ENCODE measurements at regions not wholly inside any gene's neighbourhood (a gene's known extent, or its start where the extent isn't known, plus 50 kb on each side); places are given as distances from the start of the nearest gene placed in this dataset.

- peak; percentile 38 to 41 for DNase-seq
Measured at GRCh38 chr1:3954170-3955169, 54.4 kb upstream of the C1orf174 start.

- no peak for DNase-seq
Measured at GRCh38 chr1:3955196-3955772, 55.2 kb upstream of the C1orf174 start.

GRCh38 chr1:3956527-3957170 lies 56.6 kb upstream of the C1orf174 start:
- peak; percentile 13 to 49 for DNase-seq

DNA sequence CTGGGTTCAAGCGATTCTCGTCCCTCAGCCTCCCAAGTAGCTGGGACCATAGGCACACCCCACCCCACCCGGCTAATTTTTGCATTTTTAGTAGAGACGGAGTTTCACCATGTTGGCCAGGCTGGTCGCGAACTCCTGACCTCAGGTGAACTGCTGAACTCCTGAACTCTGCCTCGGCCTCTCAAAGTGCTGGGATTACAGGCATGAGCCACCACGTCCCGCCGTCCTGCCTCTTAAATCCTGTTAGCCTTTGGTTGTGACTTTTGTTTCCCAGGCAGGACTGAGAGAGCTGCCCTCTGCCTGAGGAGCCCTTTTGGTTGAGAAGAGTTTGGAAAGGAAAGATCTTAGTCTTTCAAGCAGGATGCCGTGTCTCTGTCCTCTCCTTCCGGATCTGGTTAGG lies 59.3 kb upstream of the C1orf174 start:
- no peak for DNase-seq

DNA sequence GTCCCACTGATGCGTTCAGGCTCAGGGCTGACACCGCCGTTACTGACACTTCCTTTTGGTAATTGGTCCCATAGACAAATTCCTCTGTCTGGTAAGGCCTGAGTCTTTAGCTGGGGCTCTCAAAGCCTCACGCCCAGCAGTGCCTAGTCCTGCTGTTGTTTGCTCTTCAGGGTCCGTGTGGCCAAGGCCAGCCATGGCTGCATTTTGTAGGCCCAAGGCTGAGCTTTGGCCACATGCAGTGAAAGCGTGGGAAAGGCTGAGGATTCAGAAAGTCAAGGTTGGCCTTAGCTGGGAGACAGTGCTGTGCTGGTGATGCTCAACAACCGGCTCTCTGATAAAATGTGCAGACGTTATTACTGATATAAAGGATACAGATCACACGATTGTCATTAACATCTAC lies 63.5 kb upstream of the C1orf174 start:
- no peak for DNase-seq

GRCh38 chr1:3965693-3966092 lies 65.6 kb upstream of the C1orf174 start:
- DNase-seq: no peak

DNA sequence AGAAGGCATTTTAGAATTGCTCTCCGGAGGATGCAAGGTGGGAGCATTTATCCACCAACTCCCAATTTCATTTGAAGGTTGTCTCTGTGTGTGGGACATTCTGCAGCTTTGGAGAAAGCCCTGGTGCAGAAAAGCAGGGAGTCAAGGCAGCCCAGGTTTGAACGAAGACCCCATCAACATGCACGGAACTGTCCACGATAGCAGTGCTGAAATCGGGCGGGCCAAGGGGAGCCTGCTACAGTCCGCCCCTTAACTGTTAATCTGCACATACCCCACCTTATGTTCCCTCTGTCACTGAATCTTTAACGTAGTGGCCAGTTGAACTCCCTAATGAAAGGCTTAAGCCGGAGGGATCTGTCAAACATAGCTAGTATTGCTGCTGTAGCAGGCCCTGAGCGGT lies 68.8 kb upstream of the C1orf174 start:
- no peak for DNase-seq

- DNase-seq: no peak
Measured at GRCh38 chr1:3971981-3972380, 71.9 kb upstream of the C1orf174 start.

DNA sequence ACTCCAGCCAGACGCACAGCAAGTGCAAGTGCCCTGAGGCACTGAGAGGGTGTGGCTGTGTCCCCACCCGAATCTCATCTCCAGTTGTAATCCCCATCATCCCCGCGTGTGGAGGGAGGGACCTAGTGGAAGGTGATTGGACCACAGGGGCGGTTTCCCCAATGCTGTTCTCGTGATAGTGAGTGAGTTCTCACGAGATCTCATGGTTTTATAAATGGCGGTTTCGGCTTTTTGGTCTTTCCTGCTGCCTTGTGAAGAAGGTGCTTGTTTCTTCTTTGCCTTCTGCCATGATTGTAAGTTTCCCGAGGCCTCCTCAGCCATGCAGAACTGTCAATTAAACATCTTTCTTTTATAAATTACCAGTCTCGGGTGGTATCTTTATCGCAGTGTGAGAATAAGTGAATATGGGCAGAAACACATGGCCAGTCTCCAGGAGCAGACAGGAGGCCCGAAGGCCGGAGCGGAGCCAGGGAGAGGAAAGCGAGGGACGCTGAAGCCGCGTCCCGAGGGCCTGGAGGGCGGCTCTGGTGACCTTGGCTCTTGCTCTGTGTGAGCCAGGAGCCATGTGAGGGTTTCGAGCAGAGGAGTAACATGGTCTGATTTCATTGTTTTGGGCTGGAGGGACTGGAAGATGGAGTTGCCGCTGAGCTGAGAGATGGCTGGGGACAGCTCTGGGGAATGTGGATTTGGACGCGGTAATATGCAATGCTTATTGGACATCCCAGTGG lies 76.0 kb upstream of the C1orf174 start:
- DNase-seq: no peak

DNA sequence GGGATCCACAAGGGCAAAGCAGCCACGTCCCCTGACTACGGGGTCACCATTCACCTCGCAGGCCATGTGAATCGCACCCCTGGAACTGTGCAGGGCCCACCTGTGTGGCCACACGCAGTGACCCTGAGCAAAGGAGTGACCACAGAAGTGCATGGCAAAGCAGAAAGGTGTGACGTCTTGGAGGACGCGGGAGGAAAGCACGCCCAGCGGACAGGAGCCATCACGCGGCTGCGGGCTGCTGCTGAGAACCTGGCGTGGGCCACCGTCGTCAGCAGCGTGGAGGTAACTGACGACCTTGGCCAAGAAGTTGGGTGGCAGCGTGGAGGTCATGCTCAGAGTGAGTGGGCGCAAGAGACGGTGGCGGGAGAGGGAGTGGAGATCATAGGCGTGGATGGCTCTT lies 76.7 kb upstream of the C1orf174 start:
- no peak for DNase-seq

GRCh38 chr1:3978196-3978989 lies 78.3 kb upstream of the C1orf174 start:
- DNase-seq: no peak

DNA sequence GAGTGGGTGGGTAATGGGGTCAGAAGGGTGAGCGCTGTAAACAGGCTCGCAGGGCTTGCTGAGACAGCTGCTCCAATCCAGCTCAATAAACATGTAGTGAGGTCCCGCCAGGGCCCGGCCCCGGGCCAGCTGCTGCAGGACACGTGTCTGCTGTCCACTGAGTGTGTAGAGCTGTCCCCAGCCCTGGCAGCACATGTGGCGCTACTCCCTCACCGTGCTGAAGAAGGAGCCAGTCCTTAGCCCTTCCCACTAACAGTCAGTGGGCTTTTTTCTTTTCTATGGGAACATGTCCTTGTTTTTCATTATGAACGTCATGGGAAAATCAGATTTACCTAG lies 78.9 kb upstream of the C1orf174 start:
- peak; percentile 23 to 67 for DNase-seq

DNA sequence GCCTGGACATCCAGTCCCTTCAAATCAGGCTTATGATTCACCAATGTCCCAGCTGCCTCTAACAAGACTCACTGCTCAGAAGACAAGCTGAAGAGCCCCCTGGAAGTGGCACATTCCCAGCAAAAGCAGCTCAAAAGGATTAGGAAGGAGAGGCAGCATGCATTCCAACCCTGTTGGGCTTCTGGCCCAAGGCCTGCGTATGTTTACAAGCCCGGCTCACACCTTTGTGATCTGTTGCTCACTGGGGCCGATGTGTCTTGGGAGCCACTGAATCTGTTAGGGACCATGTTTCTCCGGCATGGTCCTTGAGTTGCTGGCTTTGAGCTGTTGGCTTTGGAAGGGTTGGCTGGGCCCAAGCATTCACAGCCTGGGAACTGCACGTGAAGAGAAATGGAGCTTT lies 81.2 kb upstream of the C1orf174 start:
- DNase-seq: no peak

GRCh38 chr1:3981746-3982505 lies 81.9 kb upstream of the C1orf174 start:
- DNase-seq: peak in 1 of 2 experiments; percentile 3

DNA sequence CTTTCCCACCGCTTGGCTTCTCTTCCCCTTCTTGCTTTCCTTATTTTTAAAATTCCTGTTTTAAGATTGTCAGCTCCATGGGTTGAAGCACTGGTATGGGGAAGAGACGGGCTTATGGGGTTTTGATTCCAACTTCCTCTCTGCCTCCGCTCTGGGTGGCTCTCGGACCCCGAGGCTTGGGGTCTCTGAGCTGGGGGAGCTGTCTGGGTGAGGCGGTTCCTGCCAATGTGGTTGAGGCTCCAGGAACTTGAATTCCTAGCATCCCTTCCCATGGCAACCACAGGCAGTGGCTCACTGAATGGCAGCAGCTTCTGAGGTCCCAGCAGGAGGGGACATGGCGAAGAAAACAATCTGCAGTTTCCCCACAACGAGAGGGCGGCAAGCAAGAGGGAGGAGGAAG lies 83.1 kb upstream of the C1orf174 start:
- no peak for DNase-seq

DNA sequence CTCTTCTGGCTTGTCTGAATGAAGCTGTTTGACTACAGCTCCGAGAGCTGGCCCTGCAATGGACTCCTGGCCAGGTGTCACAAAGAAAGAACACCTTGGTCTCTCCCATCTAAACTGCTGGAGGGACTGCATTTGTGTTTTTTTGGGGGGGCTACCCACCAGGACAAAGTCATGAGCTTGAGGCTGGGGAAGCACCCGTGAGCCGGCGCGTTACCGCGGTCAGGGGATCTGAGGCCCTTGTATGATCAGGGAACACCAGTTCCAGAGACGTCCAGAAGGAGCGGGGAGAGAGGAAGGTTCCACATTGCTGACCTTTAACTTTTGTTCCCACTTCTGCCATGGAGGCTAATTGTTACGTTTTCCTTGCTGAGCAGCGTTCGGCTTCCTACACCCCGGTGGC lies 84.5 kb upstream of the C1orf174 start:
- no peak for DNase-seq

DNA sequence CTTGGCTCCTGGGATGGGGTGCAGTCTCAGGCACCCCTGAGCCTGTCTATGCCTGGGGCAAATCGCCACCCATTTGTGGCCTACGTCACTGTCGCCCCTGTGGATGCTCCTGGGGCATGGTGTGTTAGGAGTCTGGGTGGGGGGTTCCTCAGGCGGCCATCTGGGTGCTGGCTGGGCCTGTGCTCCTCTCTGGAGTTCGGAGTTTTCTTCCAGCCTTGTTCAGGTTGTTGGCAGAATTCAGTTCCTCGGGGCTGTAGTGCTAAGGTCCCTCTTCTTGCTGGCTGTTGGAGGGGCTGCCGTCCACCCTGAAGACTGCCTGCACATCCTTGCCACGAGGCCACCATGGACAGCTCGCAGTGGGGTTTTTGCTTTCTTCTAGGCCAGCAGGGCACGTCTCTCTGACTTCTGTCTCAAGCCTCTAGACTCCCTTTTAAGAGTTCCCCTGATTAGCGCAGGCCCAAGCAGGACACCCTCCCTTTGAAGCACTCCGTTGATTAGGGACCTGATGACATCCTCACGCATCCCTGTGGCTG lies 86.7 kb upstream of the C1orf174 start:
- DNase-seq: no peak

GRCh38 chr1:3987669-3988235 lies 87.7 kb upstream of the C1orf174 start:
- DNase-seq: no peak

GRCh38 chr1:3988431-3988830 lies 88.4 kb upstream of the C1orf174 start:
- no peak for DNase-seq

DNA sequence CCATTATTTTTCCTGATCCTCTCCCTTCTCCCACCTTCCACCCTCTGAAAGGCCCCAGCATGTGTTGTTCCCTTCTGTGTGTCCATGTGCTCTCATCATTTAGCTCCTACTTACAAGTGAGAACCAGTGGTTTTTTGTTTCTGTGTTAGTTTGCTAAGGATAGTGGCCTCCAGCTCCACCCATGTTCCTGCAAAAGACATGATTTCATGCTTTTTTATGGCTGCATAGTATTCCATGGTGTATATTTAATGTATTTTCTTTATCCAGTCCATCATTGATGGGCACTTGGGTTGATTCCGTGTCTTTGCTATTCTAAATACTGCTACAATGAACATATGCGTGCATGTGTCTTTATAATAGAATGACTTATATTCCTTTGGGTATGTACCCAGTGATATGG lies 89.4 kb upstream of the C1orf174 start:
- DNase-seq: no peak

GRCh38 chr1:3992103-3992556 lies 92.1 kb upstream of the C1orf174 start:
- no peak for DNase-seq
